HG03460 (cell line): ENCODE measurements at regions not wholly inside any gene's neighbourhood (a gene's known extent, or its start where the extent isn't known, plus 50 kb on each side); places are given as distances from the start of the nearest gene placed in this dataset.
"Not testable (repeated sequence)": the region's sequence is repeated elsewhere in the genome, so short reads cannot be mapped to it uniquely, and the experiment has no call there.

ENCODE experiments used
- ATAC-seq: cut with Tn5 transposase; IDR thresholded peaks from one replicate; pipeline ENCODE4 v1.9.1; 2021; ENCODE audit not compliant: unreplicated experiment

- no peak for ATAC-seq
These were observed 56.3 kb downstream of the SOX14 start for GRCh38 chr3:137820366-137820765.

- ATAC-seq, result no peak
These were observed 71.0 kb downstream of the SOX14 start for GRCh38 chr3:137835096-137835495.

GRCh38 chr3:137845194-137845593 lies 81.1 kb downstream of the SOX14 start:
- no peak for ATAC-seq

GRCh38 chr3:137845666-137846065 lies 81.6 kb downstream of the SOX14 start:
- ATAC-seq, result no peak

DNA sequence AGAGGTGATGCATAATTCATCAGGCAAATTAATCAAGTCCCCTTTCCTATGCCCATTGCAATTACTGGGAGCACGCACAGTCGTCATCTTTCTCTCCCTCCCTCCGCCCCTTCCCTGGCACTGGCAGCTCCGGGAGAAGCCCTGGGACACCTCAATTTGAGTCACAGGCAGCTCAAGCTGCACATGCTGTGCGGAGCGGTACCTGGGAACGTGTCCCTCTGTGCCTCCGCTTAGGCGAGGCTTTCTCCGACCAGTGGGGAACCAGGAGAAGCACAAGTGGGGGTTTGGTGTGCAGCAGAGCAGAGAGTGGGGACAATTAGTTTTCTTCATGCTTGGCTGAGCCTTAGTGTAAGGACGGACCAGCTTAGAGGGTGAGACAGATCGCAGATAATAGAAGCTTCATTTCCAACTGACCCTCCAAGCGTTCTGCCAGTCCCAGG lies 88.3 kb downstream of the SOX14 start:
- ATAC-seq, result no peak

- ATAC-seq, result no peak
These were observed 90.6 kb downstream of the SOX14 start for GRCh38 chr3:137854533-137855261.

- ATAC-seq, result no peak
These were observed 101.9 kb downstream of the SOX14 start for GRCh38 chr3:137866001-137866400.

DNA sequence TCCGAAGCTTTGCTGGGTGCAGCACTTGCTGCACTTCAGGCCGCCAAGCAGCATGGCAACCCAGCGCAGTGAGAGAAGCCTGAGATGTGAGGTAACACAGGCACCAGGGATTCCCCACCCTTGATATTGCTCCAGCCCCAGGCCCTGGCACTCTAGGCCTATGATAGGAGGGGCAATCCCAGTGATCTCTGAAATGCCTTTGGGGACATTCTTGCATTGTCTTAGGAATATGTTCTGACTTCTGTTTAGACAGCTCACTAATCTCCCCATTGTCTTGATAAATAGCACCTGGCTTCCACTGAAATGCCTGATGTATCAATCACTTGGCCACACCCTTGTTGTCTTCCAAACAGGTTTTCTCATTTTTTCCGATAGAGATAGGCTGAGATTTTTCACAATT lies 102.8 kb downstream of the SOX14 start:
- no peak for ATAC-seq

- no peak for ATAC-seq
These were observed 103.5 kb downstream of the SOX14 start for GRCh38 chr3:137867611-137868010.

GRCh38 chr3:137869022-137869421 lies 104.9 kb downstream of the SOX14 start:
- ATAC-seq, result no peak

GRCh38 chr3:137872589-137872988 lies 108.5 kb downstream of the SOX14 start:
- not testable (repeated sequence) for ATAC-seq

DNA sequence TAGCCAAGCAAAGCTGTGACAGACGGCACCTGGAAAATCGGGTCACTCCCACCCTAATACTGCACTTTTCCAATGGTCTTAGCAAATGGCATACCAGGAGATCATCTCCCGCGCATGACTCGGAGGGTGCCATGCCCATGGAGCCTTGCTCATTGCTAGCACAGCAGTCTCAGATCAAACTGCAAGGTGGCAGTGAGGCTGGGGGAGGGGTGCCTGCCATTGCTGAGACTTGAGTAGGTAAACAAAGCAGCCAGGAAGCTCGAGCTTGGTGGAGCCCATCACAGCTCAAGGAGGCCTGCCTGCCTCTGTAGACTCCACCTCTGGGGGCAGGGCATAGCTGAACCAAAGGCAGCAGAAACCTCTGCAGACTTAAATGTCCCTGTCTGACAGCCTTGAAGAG lies 113.1 kb upstream of the CLDN18 start:
- ATAC-seq, result not testable (repeated sequence)

- no peak for ATAC-seq
These were observed 102.8 kb upstream of the CLDN18 start for GRCh38 chr3:137906985-137907649.

- no peak for ATAC-seq
These were observed 85.3 kb upstream of the CLDN18 start for GRCh38 chr3:137924628-137925027.

- ATAC-seq, result no peak
These were observed 84.9 kb upstream of the CLDN18 start for GRCh38 chr3:137925080-137925479.

- no peak for ATAC-seq
These were observed 83.0 kb upstream of the CLDN18 start for GRCh38 chr3:137926991-137927390.

DNA sequence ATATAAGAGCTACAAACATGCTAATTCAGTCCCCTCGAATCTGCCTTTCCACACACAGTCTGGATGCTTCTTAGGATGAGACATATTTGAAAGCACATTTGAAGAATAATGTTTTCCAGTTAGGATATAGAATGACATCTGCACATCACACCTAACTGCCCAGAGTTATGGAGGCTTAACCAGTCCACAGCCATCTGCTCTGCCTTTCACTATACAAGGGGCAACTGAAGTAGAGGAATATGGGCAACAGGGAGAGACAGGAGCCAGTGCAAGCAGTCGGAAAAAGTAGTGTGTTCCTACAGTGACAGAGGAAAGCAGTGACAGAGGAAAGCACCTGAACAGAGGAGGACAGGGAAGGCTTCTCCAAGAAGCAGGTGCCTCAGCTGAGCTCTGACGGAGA lies 79.0 kb upstream of the CLDN18 start:
- no peak for ATAC-seq

DNA sequence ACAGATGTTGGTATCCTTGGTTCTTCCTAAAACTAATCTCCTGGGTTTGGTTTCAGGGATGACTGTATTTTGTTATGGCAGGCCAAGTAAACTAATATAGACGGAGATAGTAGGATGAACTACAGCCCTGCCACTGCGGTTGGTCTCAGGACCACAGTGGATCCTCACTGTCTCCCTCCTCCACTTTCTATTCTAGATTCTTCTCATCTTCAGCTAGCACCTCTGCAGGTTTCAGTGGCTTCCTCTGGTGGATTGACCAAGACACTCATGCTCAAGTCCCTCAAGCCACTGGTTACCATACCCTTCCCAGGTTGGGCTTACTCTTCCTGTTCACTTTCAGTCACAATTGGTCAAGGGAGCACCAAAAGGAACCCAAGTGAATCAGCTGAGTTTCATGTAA lies 71.1 kb upstream of the CLDN18 start:
- no peak for ATAC-seq

DNA sequence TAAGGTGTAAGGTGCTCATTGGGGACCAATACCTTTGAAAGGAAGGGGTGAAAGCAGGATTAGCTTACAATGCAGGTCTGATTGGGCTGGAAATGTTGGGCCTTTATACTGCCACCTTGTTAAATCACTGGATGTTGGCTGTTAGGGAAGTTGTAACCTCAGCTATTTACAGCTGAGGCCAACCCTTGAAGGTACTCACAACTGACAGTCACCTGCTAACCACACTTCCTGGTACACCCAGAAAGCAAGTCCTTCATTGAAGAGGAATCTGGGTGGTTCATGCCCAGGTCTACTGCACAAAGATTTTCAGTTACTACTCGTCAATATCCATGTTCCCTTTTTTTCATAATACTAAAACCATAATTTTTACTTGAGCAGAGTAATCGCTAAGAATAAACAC lies 65.4 kb upstream of the CLDN18 start:
- no peak for ATAC-seq

DNA sequence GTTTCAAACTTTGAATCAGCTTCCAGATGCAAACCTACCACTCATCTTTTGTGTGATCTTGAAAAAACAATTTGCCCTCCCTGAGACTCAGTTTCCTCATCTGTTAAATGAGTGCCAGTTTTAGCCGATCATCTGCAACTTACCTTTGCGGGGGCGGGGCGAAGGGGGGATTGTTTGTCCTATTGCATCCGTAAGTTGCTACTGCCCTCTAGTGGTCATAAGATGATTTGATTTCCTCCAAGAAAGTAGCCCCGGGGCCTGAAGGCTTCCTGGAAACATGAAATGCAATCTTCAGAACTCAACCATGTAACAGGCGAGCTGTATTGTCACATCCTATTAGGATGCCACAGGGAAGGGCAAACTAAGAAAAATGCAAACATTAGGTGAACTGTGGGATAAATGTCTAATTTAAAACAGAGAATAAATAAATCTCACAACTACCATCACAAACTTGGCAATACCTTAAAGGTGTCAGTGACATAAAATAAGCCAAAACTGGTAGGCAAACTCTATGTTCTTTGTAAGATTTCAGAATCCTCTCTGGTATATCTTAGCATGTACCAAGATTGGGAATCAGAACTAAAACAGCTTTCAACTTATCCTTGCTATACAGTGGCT lies 63.5 kb upstream of the CLDN18 start:
- ATAC-seq, result peak; percentile 75

- no peak for ATAC-seq
These were observed 62.8 kb upstream of the CLDN18 start for GRCh38 chr3:137947117-137947516.

DNA sequence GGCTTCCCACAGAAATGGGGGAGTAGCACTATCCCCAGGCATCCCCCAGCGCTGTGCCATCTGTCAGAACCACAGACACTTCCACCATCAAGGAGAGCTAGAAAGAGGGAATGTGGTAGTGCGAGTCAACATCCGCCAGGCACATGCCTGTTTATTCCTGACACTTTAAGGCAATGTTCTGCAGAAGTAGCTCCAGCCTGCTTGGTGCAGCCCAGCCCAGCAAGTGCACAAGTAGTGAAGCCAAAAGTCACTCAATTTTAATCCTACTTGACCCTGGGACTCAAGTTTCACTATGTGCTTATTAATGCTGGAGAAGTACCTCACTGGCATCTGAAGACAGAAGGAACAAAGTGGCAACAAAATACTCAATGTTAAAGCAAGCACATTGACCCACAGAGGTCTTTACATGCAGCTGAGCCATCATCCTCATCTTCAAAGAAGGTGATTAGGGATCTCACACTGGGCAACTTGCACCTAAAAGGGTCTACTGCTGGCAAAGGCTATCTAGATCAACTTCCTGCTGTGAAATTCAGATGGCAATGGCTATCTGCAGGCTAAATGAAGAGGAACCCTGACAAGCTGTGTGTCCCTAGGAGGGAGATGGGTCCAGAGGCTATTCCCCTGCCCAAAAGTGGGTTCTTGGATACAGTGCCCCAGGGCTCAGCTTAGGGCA lies 61.4 kb upstream of the CLDN18 start:
- no peak for ATAC-seq
